ENCODE measurements at regions not wholly inside any gene's neighbourhood (a gene's known extent, or its start where the extent isn't known, plus 50 kb on each side); places are given as distances from the start of the nearest gene placed in this dataset.

DNA sequence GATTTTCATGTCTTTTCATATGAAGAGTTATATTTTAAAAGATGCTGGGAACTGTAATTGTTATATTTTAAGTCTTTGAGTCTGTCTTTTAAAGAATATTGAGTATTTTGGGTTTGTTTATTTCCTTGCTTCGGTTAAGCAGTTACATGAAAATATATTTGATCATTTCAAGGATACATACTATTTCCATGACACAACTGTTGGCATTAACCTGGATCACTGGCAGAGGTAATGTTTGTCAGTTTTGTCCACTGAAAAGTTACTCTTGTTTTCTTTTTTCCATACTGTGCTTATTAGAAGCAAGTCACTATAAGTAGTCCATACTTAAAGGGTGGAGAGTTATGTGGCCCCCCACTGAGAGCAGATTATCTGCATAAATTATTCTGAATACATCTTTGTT, 1142.0 kb upstream of the TMEFF2 start:
- TF ChIP-seq, protein P1, sequence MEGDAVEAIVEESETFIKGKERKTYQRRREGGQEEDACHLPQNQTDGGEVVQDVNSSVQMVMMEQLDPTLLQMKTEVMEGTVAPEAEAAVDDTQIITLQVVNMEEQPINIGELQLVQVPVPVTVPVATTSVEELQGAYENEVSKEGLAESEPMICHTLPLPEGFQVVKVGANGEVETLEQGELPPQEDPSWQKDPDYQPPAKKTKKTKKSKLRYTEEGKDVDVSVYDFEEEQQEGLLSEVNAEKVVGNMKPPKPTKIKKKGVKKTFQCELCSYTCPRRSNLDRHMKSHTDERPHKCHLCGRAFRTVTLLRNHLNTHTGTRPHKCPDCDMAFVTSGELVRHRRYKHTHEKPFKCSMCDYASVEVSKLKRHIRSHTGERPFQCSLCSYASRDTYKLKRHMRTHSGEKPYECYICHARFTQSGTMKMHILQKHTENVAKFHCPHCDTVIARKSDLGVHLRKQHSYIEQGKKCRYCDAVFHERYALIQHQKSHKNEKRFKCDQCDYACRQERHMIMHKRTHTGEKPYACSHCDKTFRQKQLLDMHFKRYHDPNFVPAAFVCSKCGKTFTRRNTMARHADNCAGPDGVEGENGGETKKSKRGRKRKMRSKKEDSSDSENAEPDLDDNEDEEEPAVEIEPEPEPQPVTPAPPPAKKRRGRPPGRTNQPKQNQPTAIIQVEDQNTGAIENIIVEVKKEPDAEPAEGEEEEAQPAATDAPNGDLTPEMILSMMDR (IDR thresholded peaks at IDR 0.05; ENCODE audit: borderline replicate concordance, insufficient read depth, low read depth, low read length), result no peak
- no peak overlapping the region for H3K4me3 ChIP-seq (ENCODE audit: low read depth, low read length)

- no peak overlapping the region for H3K4me3 ChIP-seq (ENCODE audit: low read depth, low read length)
- TF ChIP-seq, protein P1 (IDR thresholded peaks at IDR 0.05; ENCODE audit: borderline replicate concordance, insufficient read depth, low read depth, low read length), result no peak
Observed at GRCh38 chr2:193334401-193334800, 1139.7 kb upstream of the TMEFF2 start.

DNA sequence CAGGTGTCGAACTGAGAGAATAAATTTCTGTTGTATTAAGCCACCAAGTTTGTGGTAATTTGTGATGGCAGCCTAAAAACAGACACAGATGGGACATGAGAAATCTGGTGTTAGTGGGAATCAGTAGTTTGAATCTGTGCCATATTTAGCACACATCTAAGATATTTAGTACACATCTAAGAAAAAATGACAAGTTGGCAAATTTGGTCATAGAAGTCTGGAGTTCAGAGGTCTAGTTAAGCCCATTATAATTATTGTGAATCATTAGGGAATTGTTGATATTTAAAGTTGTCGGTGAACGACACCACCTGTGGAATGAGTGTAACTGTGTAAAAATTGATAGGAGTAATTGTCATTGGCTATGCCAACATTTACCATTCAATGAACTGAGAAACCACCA, 1138.8 kb upstream of the TMEFF2 start:
- H3K4me3 ChIP-seq (ENCODE audit: low read depth, low read length), result no peak overlapping the region
- TF ChIP-seq, protein P1 (IDR thresholded peaks at IDR 0.05; ENCODE audit: borderline replicate concordance, insufficient read depth, low read depth, low read length), result no peak

DNA sequence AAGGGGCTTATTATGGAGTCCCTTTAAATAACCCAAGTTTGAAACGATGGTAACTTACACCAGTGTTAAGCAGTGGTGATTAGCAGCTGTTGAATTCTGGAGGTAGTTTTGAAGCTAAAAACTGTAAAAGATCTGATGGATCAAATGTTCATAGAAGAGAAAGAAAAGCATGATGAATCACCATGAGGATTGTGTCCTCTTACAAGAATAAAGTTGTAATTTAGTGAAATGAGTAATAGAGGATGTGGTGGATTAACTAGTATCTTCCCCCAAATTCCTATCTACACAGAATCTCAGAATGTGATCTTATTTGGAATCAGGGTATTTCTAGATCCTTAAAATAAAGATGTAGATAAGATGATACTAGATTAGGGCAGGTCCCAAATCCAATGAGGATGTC, 1138.2 kb upstream of the TMEFF2 start:
- H3K4me3 ChIP-seq (ENCODE audit: low read depth, low read length), result no peak overlapping the region
- TF ChIP-seq, protein P1 (IDR thresholded peaks at IDR 0.05; ENCODE audit: borderline replicate concordance, insufficient read depth, low read depth, low read length), result no peak

DNA sequence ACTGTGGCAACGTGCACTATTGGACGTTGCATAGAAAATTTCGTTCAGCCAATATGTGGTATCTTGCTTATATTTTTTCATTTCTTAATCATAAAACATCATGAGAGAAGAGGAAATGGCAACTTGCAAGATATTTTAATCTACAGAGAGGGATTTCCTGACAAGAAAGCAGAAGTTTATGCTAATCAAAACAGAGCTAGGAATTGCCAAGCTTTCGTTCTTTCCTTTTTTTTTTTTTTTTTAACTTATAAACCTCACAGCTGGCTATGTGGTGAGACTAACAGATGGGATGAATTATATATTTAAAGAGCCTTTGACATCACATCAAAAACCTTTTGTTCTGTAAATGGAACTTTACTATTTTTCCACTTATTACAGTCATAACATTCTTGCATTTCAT, 1136.9 kb upstream of the TMEFF2 start:
- no peak overlapping the region for H3K4me3 ChIP-seq (ENCODE audit: low read depth, low read length)
- TF ChIP-seq, protein P1 (IDR thresholded peaks at IDR 0.05; ENCODE audit: borderline replicate concordance, insufficient read depth, low read depth, low read length), result no peak

DNA sequence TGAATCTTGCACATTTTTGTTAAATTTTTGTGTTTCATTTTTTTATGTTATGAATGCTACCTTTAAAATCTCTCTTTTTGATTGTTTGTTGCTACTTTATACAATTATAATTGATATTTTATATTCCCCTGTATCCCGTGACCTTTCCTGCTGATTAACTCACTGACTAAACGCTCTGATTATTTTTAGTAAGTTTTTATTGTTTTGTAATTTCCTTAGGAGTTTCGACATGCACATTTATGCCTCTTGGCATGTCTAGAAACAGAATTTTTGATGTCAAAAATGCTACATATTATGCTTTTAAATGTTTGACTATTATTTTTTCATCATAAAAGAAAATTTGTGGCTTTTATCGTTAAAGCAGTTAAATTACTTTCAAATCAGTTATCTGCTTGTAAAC, 1131.6 kb upstream of the TMEFF2 start:
- no peak overlapping the region for H3K4me3 ChIP-seq (ENCODE audit: low read depth, low read length)
- TF ChIP-seq, protein P1 (IDR thresholded peaks at IDR 0.05; ENCODE audit: borderline replicate concordance, insufficient read depth, low read depth, low read length), result no peak

DNA sequence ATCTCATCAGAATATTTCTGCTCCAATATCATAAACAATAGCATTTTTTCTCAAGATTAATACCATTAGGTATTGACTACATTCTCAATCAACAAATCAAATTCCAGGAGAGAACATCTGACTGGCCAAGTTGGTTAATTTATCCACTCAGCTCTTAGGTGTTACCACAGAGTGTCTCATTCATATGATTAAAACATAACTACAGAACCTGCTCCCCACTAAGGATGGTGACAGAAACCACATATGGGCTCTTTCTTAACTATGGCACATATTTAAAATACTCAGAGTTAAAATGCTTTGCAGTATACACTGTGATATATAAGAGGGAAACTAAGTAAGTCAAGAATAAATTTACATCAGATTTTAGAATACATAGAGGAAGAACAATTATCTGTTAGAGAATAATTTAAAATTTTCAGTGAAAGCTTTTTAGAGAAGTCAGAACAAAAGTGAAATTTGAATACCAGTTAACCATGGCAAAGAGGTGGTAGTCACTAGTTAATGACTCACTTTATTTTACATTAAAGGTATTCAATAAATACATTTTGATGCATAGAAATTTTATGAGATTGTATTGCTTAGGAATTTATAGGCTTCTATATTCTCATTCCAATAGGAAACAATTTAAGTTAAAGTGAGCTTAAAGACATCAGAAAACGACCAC, 1120.8 kb upstream of the TMEFF2 start:
- H3K4me3 ChIP-seq (ENCODE audit: low read depth, low read length), result no peak overlapping the region
- TF ChIP-seq, protein P1 (IDR thresholded peaks at IDR 0.05; ENCODE audit: borderline replicate concordance, insufficient read depth, low read depth, low read length), result no peak
